Endodermal cell (in vitro differentiated cells): ENCODE measurements at regions not wholly inside any gene's neighbourhood (a gene's known extent, or its start where the extent isn't known, plus 50 kb on each side); places are given as distances from the start of the nearest gene placed in this dataset.

Experiments
- DNase-seq: peaks from one replicate; pipeline ENCODE4 v3.0.0-alpha.2; 2017
- H3K27ac ChIP-seq: 2 replicates; pipeline ENCODE4 v1.5.1; 2013; ENCODE audit warnings: mild to moderate bottlenecking, low read depth, low read length, moderate library complexity
- H3K27me3 ChIP-seq: 2 replicates; pipeline ENCODE4 v1.6.1; 2013; ENCODE audit warnings: mild to moderate bottlenecking, low read length, moderate library complexity; ENCODE audit not compliant: insufficient read depth, control insufficient read depth, poor library complexity, severe bottlenecking
- H3K36me3 ChIP-seq: 2 replicates; pipeline ENCODE4 v1.7.0; 2013; ENCODE audit warnings: mild to moderate bottlenecking, low read length, moderate library complexity; ENCODE audit not compliant: control insufficient read depth, insufficient read depth
- H3K4me1 ChIP-seq: one replicate; pipeline ENCODE4 v1.7.0; 2013; ENCODE audit warnings: low read length; ENCODE audit not compliant: control insufficient read depth, insufficient read depth
- H3K4me3 ChIP-seq: 2 replicates; pipeline ENCODE4 v1.5.1; 2013; ENCODE audit warnings: mild to moderate bottlenecking, low read length, moderate library complexity
- H3K9ac ChIP-seq: 2 replicates; pipeline ENCODE4 v1.6.1; 2013; ENCODE audit warnings: mild to moderate bottlenecking, low read length, moderate library complexity; ENCODE audit not compliant: poor library complexity, severe bottlenecking; ENCODE audit errors: extremely low read depth
- H3K9me3 ChIP-seq: 2 replicates; pipeline ENCODE4 v1.6.1; 2013; ENCODE audit warnings: mild to moderate bottlenecking, low read length, moderate library complexity; ENCODE audit not compliant: control insufficient read depth
- H3K27ac Mint-ChIP-seq: 2 replicates; pipeline ENCODE4 v1.8.0; 2020; ENCODE audit warnings: mixed read lengths
- H3K27me3 Mint-ChIP-seq: 2 replicates; pipeline ENCODE4 v1.8.0; 2021; ENCODE audit warnings: mild to moderate bottlenecking, mixed read lengths; ENCODE audit not compliant: insufficient read depth
- H3K36me3 Mint-ChIP-seq: 2 replicates; pipeline ENCODE4 v1.8.0; 2020; ENCODE audit warnings: low read depth, mixed read lengths
- H3K4me1 Mint-ChIP-seq: 2 replicates; pipeline ENCODE4 v1.8.0; 2020; ENCODE audit warnings: mixed read lengths
- H3K4me3 Mint-ChIP-seq: 2 replicates; pipeline ENCODE4 v1.8.0; 2020; ENCODE audit warnings: mild to moderate bottlenecking, moderate library complexity, mixed read lengths
- H3K9me3 Mint-ChIP-seq: 2 replicates; pipeline ENCODE4 v1.8.0; 2020; ENCODE audit warnings: mild to moderate bottlenecking, mixed read lengths
- WGBS, 2 experiments: methylation state at CpG; one replicate each; pipeline versions ENCODE4 v1.1.5 to v1.1.7; 2013; ENCODE audit warnings: missing lambda C conversion rate in 2 of 2, mixed read lengths in 1 of 2; ENCODE audit not compliant: insufficient coverage in 1 of 2, insufficient read length in 1 of 2; 5-methylcytosine and 5-hydroxymethylcytosine counted together
- TF ChIP-seq, protein P1 (sequence below): fragments of 200-600 bp; sonication (generic); conservative IDR thresholded peaks from 2 replicates; pipeline ENCODE4 v1.5.0; 2021; ENCODE audit warnings: antibody characterized with exemption, mild to moderate bottlenecking

- no peaks in the 10 kb centered on the region for H3K27me3 ChIP-seq
- H3K36me3 ChIP-seq = no peaks in the 10 kb centered on the region
- 88 to 100% methylated on average over 1 to 2 of the region's 2 CpGs for WGBS, 2 experiments
- no peak overlapping the region for H3K27ac Mint-ChIP-seq
- H3K9me3 ChIP-seq = peaks cover 9% of the 10 kb centered on the region
- H3K4me3 Mint-ChIP-seq = no peak overlapping the region
- peaks cover 14% of the 10 kb centered on the region for H3K9me3 Mint-ChIP-seq
- H3K27me3 Mint-ChIP-seq = no peaks in the 10 kb centered on the region
- no peaks in the 10 kb centered on the region for H3K4me1 ChIP-seq
- no peak overlapping the region for H3K4me3 ChIP-seq
- peaks cover 21% of the 10 kb centered on the region for H3K4me1 Mint-ChIP-seq
- no peak for DNase-seq
- H3K27ac ChIP-seq = no peak overlapping the region
- peaks cover 4% of the 10 kb centered on the region for H3K36me3 Mint-ChIP-seq
- no peak overlapping the region for H3K9ac ChIP-seq
- TF ChIP-seq, protein P1, sequence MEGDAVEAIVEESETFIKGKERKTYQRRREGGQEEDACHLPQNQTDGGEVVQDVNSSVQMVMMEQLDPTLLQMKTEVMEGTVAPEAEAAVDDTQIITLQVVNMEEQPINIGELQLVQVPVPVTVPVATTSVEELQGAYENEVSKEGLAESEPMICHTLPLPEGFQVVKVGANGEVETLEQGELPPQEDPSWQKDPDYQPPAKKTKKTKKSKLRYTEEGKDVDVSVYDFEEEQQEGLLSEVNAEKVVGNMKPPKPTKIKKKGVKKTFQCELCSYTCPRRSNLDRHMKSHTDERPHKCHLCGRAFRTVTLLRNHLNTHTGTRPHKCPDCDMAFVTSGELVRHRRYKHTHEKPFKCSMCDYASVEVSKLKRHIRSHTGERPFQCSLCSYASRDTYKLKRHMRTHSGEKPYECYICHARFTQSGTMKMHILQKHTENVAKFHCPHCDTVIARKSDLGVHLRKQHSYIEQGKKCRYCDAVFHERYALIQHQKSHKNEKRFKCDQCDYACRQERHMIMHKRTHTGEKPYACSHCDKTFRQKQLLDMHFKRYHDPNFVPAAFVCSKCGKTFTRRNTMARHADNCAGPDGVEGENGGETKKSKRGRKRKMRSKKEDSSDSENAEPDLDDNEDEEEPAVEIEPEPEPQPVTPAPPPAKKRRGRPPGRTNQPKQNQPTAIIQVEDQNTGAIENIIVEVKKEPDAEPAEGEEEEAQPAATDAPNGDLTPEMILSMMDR = no peak
These were observed 468.6 kb downstream of the COG6 start for GRCh38 chr13:40123962-40124632.

DNA sequence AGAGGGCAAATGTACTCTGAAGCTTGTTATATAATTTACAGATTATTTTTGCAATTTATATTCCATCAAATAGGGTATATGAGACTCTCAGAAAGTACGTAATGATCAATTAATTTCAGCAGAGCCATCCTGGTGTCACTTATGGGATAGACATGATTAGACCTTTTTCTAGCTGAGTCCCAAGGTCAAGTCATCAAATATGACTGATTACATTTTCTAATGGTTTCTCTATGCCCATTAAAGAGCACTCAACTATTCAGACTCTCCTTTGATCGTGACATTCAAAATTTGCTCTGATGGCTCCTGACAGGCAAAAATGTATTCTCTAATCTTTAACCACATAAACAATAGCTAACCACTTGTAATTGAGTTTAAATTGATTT lies 469.2 kb downstream of the COG6 start:
- TF ChIP-seq, protein P1 = no peak
- H3K9me3 Mint-ChIP-seq = peaks cover 15% of the 10 kb centered on the region
- H3K27ac ChIP-seq = no peak overlapping the region
- no peak overlapping the region for H3K4me3 Mint-ChIP-seq
- peaks cover 4% of the 10 kb centered on the region for H3K36me3 Mint-ChIP-seq
- no peaks in the 10 kb centered on the region for H3K27me3 Mint-ChIP-seq
- H3K9ac ChIP-seq = no peak overlapping the region
- H3K4me1 Mint-ChIP-seq = peaks cover 21% of the 10 kb centered on the region
- H3K4me3 ChIP-seq = no peak overlapping the region
- H3K27me3 ChIP-seq = no peaks in the 10 kb centered on the region
- no peaks in the 10 kb centered on the region for H3K36me3 ChIP-seq
- H3K27ac Mint-ChIP-seq = no peak overlapping the region
- DNase-seq = no peak
- no peaks in the 10 kb centered on the region for H3K4me1 ChIP-seq
- H3K9me3 ChIP-seq = peaks cover 8% of the 10 kb centered on the region
- WGBS, 2 experiments = 78 to 91% methylated on average over 2 of the region's 2 CpGs

DNA sequence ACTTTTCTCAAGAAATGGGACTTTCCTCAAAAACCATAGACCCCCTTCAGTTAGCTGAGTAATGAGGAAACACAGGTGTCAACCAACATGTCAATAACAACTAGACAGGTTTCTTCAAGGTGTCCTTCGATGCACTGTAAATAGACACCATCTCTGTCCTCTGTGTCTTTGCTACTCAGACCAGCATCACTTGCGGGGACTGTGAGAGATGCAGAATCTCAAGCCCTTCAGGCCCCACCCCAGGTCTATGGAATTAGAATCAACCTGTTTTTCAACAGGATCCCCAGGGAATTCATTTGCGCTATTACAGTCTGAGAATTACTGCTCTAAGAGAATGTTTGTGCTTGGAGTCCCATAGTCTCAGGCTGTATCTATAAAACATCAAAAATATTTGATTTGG lies 469.9 kb downstream of the COG6 start:
- Histone ChIP-seq H3K9me3 (peaks cover under 1% of the 10 kb centered on the region), H3K4me1 (no peaks in the 10 kb centered on the region), H3K36me3 (no peaks in the 10 kb centered on the region), H3K27me3 (no peaks in the 10 kb centered on the region), H3K9ac (no peak overlapping the region), H3K27ac (no peak overlapping the region), H3K4me3 (no peak overlapping the region)
- Mint-ChIP-seq H3K36me3 (no peaks in the 10 kb centered on the region), H3K4me3 (no peak overlapping the region), H3K27ac (no peak overlapping the region), H3K27me3 (no peaks in the 10 kb centered on the region), H3K9me3 (peaks cover 13% of the 10 kb centered on the region), H3K4me1 (peaks cover 21% of the 10 kb centered on the region)
- no peak for DNase-seq
- TF ChIP-seq, protein P1 = no peak
- 91 to 100% methylated on average over 2 to 3 of the region's 3 CpGs for WGBS, 2 experiments
